D721Med (cell line): ENCODE measurements at regions not wholly inside any gene's neighbourhood (a gene's known extent, or its start where the extent isn't known, plus 50 kb on each side); places are given as distances from the start of the nearest gene placed in this dataset.

Experiments used
- DNase-seq: peaks from one replicate; pipeline ENCODE4 v3.0.0; 2011; ENCODE audit warnings: low spot score; ENCODE audit not compliant: insufficient read length
- FAIRE-seq: peaks from 2 replicates; lab custom pipeline; 2011; peaks lifted over from hg19 to GRCh38; lab: Jason Lieb, UNC
- TF ChIP-seq, protein P1 (sequence below): IDR thresholded peaks from 2 replicates; pipeline ENCODE4 v1.5.1; 2012; ENCODE audit warnings: mild to moderate bottlenecking, control low read depth; ENCODE audit not compliant: insufficient read depth; ENCODE audit errors: missing control alignments

- DNase-seq = no peak
- TF ChIP-seq, protein P1, sequence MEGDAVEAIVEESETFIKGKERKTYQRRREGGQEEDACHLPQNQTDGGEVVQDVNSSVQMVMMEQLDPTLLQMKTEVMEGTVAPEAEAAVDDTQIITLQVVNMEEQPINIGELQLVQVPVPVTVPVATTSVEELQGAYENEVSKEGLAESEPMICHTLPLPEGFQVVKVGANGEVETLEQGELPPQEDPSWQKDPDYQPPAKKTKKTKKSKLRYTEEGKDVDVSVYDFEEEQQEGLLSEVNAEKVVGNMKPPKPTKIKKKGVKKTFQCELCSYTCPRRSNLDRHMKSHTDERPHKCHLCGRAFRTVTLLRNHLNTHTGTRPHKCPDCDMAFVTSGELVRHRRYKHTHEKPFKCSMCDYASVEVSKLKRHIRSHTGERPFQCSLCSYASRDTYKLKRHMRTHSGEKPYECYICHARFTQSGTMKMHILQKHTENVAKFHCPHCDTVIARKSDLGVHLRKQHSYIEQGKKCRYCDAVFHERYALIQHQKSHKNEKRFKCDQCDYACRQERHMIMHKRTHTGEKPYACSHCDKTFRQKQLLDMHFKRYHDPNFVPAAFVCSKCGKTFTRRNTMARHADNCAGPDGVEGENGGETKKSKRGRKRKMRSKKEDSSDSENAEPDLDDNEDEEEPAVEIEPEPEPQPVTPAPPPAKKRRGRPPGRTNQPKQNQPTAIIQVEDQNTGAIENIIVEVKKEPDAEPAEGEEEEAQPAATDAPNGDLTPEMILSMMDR = no peak
- FAIRE-seq = no peak
These were observed 54.8 kb upstream of the VGLL4 start for GRCh38 chr3:11698326-11699082.

DNA sequence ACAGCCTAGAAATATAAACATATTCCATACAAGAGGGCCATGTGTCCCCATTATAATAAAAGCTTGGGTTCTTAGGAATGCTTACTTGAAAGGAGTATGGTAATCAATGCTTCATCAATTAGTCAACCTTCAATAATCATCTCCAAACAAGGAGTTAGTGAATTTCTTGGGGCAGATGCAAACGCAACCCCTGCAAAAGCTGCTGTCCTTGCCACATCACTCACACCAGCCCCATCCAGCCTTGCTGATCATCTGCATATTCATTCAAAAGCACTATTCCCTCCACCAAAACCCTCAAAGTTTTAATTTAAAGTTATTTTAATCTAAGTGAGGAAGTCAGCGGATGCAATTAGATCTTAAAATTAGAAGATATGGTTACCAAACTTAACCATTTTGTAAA is 54.0 kb upstream of the VGLL4 start:
- DNase-seq = no peak
- TF ChIP-seq, protein P1 = no peak
- no peak for FAIRE-seq

DNA sequence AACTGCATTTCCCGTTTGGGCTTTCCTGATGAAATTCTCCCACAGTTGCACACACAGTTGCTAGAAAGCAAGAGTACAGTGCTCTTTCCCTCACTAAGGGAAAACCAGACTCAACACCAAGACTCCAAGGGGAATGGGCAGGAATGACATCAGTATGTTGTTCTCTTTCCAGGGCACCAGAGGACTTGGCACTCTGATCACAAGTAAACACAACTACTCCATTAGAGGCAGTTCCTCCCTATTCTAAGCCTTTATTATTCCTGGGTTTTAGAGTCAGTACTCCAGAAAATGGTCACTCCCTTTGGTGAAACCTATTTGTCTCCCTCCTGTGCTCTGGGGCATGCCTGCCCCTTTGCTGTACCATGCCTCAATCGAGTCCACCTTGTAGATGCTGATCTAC is 52.3 kb upstream of the VGLL4 start:
- no peak for FAIRE-seq
- DNase-seq = no peak
- TF ChIP-seq, protein P1 = no peak
